ENCODE measurements at regions not wholly inside any gene's neighbourhood (a gene's known extent, or its start where the extent isn't known, plus 50 kb on each side); places are given as distances from the start of the nearest gene placed in this dataset.
"Not testable (repeated sequence)": the region's sequence is repeated elsewhere in the genome, so short reads cannot be mapped to it uniquely, and the experiment has no call there.

GRCh38 chr14:43135877-43136411 lies 1371.1 kb downstream of the FSCB start:
- no peak for DNase-seq (ENCODE audit: low read depth)
- TF ChIP-seq MYC (IDR thresholded peaks at IDR 0.05; ENCODE audit: low read depth, low read length) = no peak
- TF ChIP-seq POLR2A (IDR thresholded peaks at IDR 0.05; ENCODE audit: extremely low read depth, insufficient read length) = no peak
- no peak for TF ChIP-seq MAX (IDR thresholded peaks at IDR 0.05; ENCODE audit: low read depth, low read length)
- TF ChIP-seq, protein P1, sequence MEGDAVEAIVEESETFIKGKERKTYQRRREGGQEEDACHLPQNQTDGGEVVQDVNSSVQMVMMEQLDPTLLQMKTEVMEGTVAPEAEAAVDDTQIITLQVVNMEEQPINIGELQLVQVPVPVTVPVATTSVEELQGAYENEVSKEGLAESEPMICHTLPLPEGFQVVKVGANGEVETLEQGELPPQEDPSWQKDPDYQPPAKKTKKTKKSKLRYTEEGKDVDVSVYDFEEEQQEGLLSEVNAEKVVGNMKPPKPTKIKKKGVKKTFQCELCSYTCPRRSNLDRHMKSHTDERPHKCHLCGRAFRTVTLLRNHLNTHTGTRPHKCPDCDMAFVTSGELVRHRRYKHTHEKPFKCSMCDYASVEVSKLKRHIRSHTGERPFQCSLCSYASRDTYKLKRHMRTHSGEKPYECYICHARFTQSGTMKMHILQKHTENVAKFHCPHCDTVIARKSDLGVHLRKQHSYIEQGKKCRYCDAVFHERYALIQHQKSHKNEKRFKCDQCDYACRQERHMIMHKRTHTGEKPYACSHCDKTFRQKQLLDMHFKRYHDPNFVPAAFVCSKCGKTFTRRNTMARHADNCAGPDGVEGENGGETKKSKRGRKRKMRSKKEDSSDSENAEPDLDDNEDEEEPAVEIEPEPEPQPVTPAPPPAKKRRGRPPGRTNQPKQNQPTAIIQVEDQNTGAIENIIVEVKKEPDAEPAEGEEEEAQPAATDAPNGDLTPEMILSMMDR (IDR thresholded peaks at IDR 0.05; ENCODE audit: low read depth, low read length) = no peak
- H3K4me3 ChIP-seq (ENCODE audit: low read depth, low read length) = no peak overlapping the region

DNA sequence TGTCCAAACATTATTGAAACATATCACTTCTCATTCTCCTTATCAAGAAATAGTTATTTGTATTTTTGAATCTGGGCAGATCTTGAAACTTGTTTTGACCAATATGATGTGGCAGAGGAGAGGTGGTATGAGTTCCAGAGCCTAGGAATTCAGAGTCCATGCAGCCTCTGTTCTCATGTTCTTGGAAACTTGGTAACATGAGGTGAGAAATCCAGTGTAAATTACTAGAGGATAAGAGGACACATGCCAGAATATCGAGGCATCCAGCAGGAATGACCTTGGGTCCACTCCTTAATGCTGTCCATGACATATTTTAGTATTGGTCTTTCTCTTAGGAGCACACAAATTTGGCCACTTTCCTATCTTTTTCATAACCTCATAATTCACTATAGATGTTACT lies 1374.6 kb downstream of the FSCB start:
- TF ChIP-seq, protein P1 (IDR thresholded peaks at IDR 0.05; ENCODE audit: low read depth, low read length) = no peak
- no peak for TF ChIP-seq POLR2A (IDR thresholded peaks at IDR 0.05; ENCODE audit: extremely low read depth, insufficient read length)
- TF ChIP-seq MAX (IDR thresholded peaks at IDR 0.05; ENCODE audit: low read depth, low read length) = no peak
- TF ChIP-seq MYC (IDR thresholded peaks at IDR 0.05; ENCODE audit: low read depth, low read length) = no peak
- H3K4me3 ChIP-seq (ENCODE audit: low read depth, low read length) = no peak overlapping the region
- no peak for DNase-seq (ENCODE audit: low read depth)

- DNase-seq (ENCODE audit: low read depth); H3K4me3 ChIP-seq (ENCODE audit: low read depth, low read length): not testable (repeated sequence)
These were observed 1378.7 kb downstream of the FSCB start for GRCh38 chr14:43128429-43128828.

DNA sequence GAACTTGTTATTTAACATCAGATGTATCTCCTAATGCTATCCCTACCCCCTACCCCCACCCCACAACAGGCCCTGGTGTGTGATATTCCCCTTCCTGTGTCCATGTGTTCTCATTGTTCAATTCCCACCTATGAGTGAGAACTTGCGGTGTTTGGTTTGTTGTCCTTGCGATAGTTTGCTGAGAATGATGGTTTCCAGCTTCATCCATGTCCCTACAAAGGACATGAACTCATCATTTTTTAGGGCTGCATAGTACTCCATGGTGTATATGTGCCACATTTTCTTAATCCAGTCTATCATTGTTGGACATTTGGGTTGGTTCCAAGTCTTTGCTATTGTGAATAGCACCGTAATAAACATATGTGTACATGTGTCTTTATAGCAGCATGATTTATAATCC lies 1379.2 kb downstream of the FSCB start:
- not testable (repeated sequence) for DNase-seq (ENCODE audit: low read depth); H3K4me3 ChIP-seq (ENCODE audit: low read depth, low read length)

DNA sequence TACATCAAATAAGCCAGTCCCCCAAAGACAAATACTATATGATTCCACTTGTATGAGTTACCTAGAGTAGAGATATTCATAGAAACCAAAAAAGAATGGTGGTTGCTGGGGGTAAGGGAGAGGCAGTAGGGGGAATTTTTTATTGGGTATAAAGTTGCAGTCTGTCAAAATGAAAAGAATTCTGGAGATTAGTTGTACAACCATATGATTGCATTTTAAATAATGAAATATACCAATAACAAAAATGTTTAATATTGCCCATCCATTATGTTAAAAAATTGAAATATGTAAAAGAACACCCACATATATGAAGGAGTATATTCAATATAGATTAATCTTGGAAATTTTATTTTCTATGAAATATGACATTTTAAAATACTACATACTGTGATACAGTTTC lies 1383.5 kb downstream of the FSCB start:
- no peak overlapping the region for H3K4me3 ChIP-seq (ENCODE audit: low read depth, low read length)
- no peak for TF ChIP-seq POLR2A (IDR thresholded peaks at IDR 0.05; ENCODE audit: extremely low read depth, insufficient read length)
- TF ChIP-seq, protein P1 (IDR thresholded peaks at IDR 0.05; ENCODE audit: low read depth, low read length) = no peak
- no peak for TF ChIP-seq MAX (IDR thresholded peaks at IDR 0.05; ENCODE audit: low read depth, low read length)
- TF ChIP-seq MYC (IDR thresholded peaks at IDR 0.05; ENCODE audit: low read depth, low read length) = no peak
- DNase-seq (ENCODE audit: low read depth) = no peak

DNA sequence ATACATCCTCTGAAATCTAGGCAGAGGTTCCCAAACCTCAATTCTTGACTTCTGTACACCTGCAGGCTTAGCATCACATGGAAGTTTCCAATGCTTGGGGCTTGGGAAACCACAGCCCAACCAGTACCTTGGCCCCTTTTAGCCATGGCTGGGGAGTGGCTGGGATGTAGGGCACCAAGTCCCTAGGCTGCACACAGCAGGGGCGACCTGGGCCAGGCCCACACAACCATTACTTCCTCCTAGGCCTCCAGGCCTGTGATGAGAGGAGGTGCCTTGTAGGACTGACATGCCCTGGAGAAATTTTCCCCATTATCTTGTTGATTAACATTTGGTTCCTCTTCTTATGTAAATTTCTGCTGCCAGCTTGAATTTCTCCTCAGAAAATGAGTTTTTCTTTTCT lies 1387.4 kb downstream of the FSCB start:
- no peak for DNase-seq (ENCODE audit: low read depth)

More for the DNA sequence above, 1387.4 kb downstream of the FSCB start:
- no peak overlapping the region for H3K4me3 ChIP-seq (ENCODE audit: low read depth, low read length)
- no peak for TF ChIP-seq POLR2A (IDR thresholded peaks at IDR 0.05; ENCODE audit: extremely low read depth, insufficient read length)
- TF ChIP-seq MYC (IDR thresholded peaks at IDR 0.05; ENCODE audit: low read depth, low read length) = no peak
- TF ChIP-seq, protein P1 (IDR thresholded peaks at IDR 0.05; ENCODE audit: low read depth, low read length) = no peak
- no peak for TF ChIP-seq MAX (IDR thresholded peaks at IDR 0.05; ENCODE audit: low read depth, low read length)

Data from NB4 (cell line).